ENCODE measurements at regions not wholly inside any gene's neighbourhood (a gene's known extent, or its start where the extent isn't known, plus 50 kb on each side); places are given as distances from the start of the nearest gene placed in this dataset.

DNA sequence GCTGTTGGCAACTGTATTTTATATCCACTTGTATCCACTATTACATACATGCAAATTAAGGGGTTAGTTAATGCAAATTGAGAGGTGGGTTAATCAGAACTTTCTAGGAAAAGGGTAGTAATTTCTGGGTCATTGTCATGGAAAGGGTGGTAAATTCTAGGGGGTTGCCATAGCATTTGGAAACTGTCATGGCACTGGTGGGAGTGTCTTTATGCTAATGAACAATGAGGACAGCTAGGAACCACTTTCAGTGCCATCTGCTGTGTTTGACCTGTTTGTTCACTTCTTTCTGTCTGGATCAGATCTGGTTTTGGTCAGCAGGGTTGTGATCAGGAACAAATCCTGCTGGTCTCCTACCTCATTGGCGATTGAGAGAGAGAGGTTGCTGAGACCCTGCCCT, 283.3 kb upstream of the PRKCQ start:
- no peaks in the 10 kb centered on the region for H3K4me1 Mint-ChIP-seq
- H3K9me3 Mint-ChIP-seq: peaks cover 0 to 4% (median 3%) of the 10 kb centered on the region in 3 donors
- no peaks in the 10 kb centered on the region for H3K4me1 ChIP-seq (ENCODE audit: control insufficient read depth in 1 of 2, extremely low read depth in 1 of 2, insufficient read depth in 2 of 2, low read length in 2 of 2)
- H3K36me3 Mint-ChIP-seq: no peaks in the 10 kb centered on the region
- no peak overlapping the region for H3K27ac Mint-ChIP-seq
- H3K27me3 Mint-ChIP-seq: peaks cover 14 to 26% of the 10 kb centered on the region in 2 donors
- H3K27me3 ChIP-seq (replicated peaks in 1 of 2; ENCODE audit: control insufficient read depth in 2 of 2, extremely low read depth in 1 of 2, insufficient read depth in 2 of 2, low read length in 1 of 2): peaks cover 0 to 3% of the 10 kb centered on the region in 2 experiments
- no peaks in the 10 kb centered on the region for H3K36me3 ChIP-seq (ENCODE audit: control insufficient read depth in 2 of 2, extremely low read depth in 1 of 2, insufficient read depth in 1 of 2, low read length in 1 of 2)
- no peaks in the 10 kb centered on the region for H3K9me3 ChIP-seq
- DNase-seq (no peak), ATAC-seq (replicated peaks in 1 of 4) (no peak)
- H3K4me3 ChIP-seq (ENCODE audit: control insufficient read depth in 1 of 2, extremely low read depth in 1 of 2, low read length in 1 of 2): no peak overlapping the region
- ChIA-PET POLR2A (no interaction called here), CTCF (no interaction called here)
- H3K4me3 Mint-ChIP-seq: no peak overlapping the region
- no CpG with 5 or more reads among the region's 1 CpG for WGBS (ENCODE audit: insufficient coverage)
- H3K27ac ChIP-seq (ENCODE audit: low read length): no peak overlapping the region

DNA sequence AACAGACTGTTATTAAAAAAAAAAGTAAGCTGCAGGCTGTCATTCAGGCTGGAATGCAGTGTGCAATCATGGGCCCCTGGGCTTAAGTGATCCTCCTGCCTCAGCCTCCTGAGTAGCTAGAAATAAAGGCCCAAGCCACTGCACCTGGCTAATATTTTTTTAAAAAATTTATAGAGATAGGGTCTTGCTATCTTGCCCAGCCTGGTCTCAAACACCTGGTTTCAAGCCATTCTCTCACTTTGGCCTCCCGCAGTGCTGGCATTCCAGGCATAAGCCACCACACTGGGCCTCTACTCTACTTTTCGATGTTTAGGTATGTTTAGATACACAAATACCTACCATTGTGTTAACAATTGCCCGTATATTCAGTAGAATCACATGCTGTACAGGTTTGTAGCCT, 270.4 kb upstream of the PRKCQ start:
- no peak overlapping the region for H3K27ac ChIP-seq (ENCODE audit: low read length)
- H3K4me1 Mint-ChIP-seq: no peaks in the 10 kb centered on the region
- H3K9me3 ChIP-seq: no peaks in the 10 kb centered on the region
- DNase-seq (no peak), ATAC-seq (replicated peaks in 1 of 4) (no peak)
- no peak overlapping the region for H3K4me3 ChIP-seq (ENCODE audit: control insufficient read depth in 1 of 2, extremely low read depth in 1 of 2, low read length in 1 of 2)
- H3K27me3 ChIP-seq (replicated peaks in 1 of 2; ENCODE audit: control insufficient read depth in 2 of 2, extremely low read depth in 1 of 2, insufficient read depth in 2 of 2, low read length in 1 of 2): peaks cover 0 to 3% of the 10 kb centered on the region in 2 experiments
- H3K4me1 ChIP-seq (ENCODE audit: control insufficient read depth in 1 of 2, extremely low read depth in 1 of 2, insufficient read depth in 2 of 2, low read length in 2 of 2): no peaks in the 10 kb centered on the region
- no CpG with 5 or more reads among the region's 3 CpGs for WGBS (ENCODE audit: insufficient coverage)
- H3K27ac Mint-ChIP-seq: no peak overlapping the region
- H3K4me3 Mint-ChIP-seq: no peak overlapping the region
- no peaks in the 10 kb centered on the region for H3K36me3 Mint-ChIP-seq
- CTCF ChIA-PET: no interaction called here
- no peaks in the 10 kb centered on the region for H3K36me3 ChIP-seq (ENCODE audit: control insufficient read depth in 2 of 2, extremely low read depth in 1 of 2, insufficient read depth in 1 of 2, low read length in 1 of 2)
- no peaks in the 10 kb centered on the region for H3K9me3 Mint-ChIP-seq
- POLR2A ChIA-PET: no interaction called here
- peaks cover 5 to 13% of the 10 kb centered on the region in 2 donors for H3K27me3 Mint-ChIP-seq

DNA sequence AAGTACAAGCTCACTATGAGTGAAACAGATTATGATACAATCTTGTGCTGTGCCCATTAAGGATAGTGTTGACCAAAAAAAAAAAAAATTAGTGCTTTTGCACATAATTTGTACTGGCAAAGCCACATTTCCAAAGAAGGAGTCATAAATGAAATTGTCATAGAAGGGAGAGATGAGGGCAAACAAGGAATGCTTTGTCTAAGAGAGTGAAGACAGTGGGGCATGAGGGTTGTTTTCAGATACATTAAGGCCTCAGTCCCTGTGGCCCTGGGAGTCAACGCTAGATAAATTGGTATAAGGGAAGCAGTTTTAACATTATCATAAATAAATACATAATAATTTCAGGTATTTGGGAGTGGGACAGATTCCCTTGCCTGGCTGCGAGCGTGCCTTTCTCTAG, 267.5 kb upstream of the PRKCQ start:
- Mint-ChIP-seq H3K4me3 (no peak overlapping the region), H3K27me3 (peaks cover 5 to 8% of the 10 kb centered on the region in 2 donors), H3K27ac (no peak overlapping the region), H3K9me3 (no peaks in the 10 kb centered on the region), H3K4me1 (no peaks in the 10 kb centered on the region), H3K36me3 (no peaks in the 10 kb centered on the region)
- no peaks in the 10 kb centered on the region for H3K36me3 ChIP-seq (ENCODE audit: control insufficient read depth in 2 of 2, extremely low read depth in 1 of 2, insufficient read depth in 1 of 2, low read length in 1 of 2)
- no peak for ATAC-seq (replicated peaks in 1 of 4)
- no CpG with 5 or more reads among the region's 3 CpGs for WGBS (ENCODE audit: insufficient coverage)
- ChIA-PET CTCF (no interaction called here), POLR2A (no interaction called here)
- no peaks in the 10 kb centered on the region for H3K4me1 ChIP-seq (ENCODE audit: control insufficient read depth in 1 of 2, extremely low read depth in 1 of 2, insufficient read depth in 2 of 2, low read length in 2 of 2)
- H3K27me3 ChIP-seq (replicated peaks in 1 of 2; ENCODE audit: control insufficient read depth in 2 of 2, extremely low read depth in 1 of 2, insufficient read depth in 2 of 2, low read length in 1 of 2): no peaks in the 10 kb centered on the region
- H3K9me3 ChIP-seq: no peaks in the 10 kb centered on the region
- no peak overlapping the region for H3K27ac ChIP-seq (ENCODE audit: low read length)
- DNase-seq: no peak
- H3K4me3 ChIP-seq (ENCODE audit: control insufficient read depth in 1 of 2, extremely low read depth in 1 of 2, low read length in 1 of 2): no peak overlapping the region

DNA sequence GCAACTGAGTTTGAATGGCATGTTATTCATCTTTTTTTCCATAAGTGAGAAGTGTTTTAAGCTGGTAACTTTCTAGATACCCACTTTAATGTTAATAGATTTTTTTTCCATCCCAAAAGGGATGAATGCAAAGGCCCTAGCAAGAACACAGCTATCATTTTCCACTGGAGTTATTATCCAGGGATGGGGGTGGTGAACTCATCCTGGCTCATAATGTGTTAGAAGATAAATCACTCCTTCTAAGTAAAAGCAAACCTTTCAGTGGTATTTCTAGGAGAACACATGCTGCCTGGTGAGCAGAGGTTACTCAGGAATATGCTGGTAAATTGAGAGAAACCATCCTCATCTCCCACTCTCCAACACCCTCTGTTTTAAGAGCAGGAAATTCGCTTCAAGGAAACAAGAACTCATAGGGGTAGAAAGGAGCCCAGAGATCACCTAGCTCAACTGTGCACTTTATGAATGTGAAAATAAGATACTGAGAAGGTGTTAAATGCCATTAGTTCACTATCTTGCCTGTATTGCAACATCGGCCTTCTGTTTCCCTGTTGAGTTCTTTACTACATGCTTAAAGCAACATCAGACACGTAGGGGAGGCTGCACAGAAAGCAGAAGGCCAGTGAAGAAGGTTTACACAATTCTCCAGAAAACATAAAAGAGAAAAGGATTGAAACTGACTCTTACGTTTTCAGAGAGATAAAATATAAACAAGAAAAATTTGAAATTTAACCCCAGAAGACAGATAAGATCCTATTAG, 264.0 kb upstream of the PRKCQ start:
- POLR2A ChIA-PET: no interaction called here
- no peak overlapping the region for H3K4me3 Mint-ChIP-seq
- Histone ChIP-seq H3K27ac (ENCODE audit: low read length) (no peak overlapping the region), H3K4me1 (ENCODE audit: control insufficient read depth in 1 of 2, extremely low read depth in 1 of 2, insufficient read depth in 2 of 2, low read length in 2 of 2) (no peaks in the 10 kb centered on the region), H3K27me3 (replicated peaks in 1 of 2; ENCODE audit: control insufficient read depth in 2 of 2, extremely low read depth in 1 of 2, insufficient read depth in 2 of 2, low read length in 1 of 2) (no peaks in the 10 kb centered on the region), H3K36me3 (ENCODE audit: control insufficient read depth in 2 of 2, extremely low read depth in 1 of 2, insufficient read depth in 1 of 2, low read length in 1 of 2) (no peaks in the 10 kb centered on the region), H3K4me3 (ENCODE audit: control insufficient read depth in 1 of 2, extremely low read depth in 1 of 2, low read length in 1 of 2) (no peak overlapping the region), H3K9me3 (no peaks in the 10 kb centered on the region)
- peaks cover 4 to 19% of the 10 kb centered on the region in 2 donors for H3K27me3 Mint-ChIP-seq
- no peaks in the 10 kb centered on the region for H3K4me1 Mint-ChIP-seq
- CTCF ChIA-PET: interaction anchor here in 1 of 2 donors (0.6 kb wide), 1 partner anchor 567 kb away, joined by 3 read pairs; the partner anchor contains the start of gene SFMBT2
- no peak overlapping the region for H3K27ac Mint-ChIP-seq
- DNase-seq (no peak), ATAC-seq (replicated peaks in 1 of 4) (no peak)
- no CpG with 5 or more reads among the region's 4 CpGs for WGBS (ENCODE audit: insufficient coverage)
- H3K9me3 Mint-ChIP-seq: no peaks in the 10 kb centered on the region
- H3K36me3 Mint-ChIP-seq: no peaks in the 10 kb centered on the region

DNA sequence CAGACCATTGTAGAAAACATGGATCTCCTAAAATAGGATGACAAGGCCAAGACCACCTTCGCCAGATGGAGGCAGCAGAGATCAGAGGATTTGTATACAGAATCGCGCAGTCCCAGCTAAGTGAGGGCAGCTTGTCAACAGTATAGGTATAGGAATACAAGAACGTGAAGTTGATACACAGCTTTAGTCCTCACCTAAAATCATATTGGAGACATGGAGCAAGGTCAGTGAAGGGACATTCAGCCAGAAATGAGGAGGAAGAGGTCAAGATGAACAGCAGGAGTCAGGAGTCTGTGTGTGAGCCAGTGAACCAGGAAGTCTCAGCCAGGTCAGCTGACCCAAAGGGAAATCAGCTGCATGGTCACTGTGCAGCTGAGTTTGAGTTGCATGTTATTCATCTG, 263.4 kb upstream of the PRKCQ start:
- Mint-ChIP-seq H3K27me3 (peaks cover 4 to 19% of the 10 kb centered on the region in 2 donors), H3K4me3 (no peak overlapping the region), H3K36me3 (no peaks in the 10 kb centered on the region), H3K4me1 (no peaks in the 10 kb centered on the region), H3K27ac (no peak overlapping the region), H3K9me3 (no peaks in the 10 kb centered on the region)
- CTCF ChIA-PET: no interaction called here
- Histone ChIP-seq H3K27ac (ENCODE audit: low read length) (no peak overlapping the region), H3K27me3 (replicated peaks in 1 of 2; ENCODE audit: control insufficient read depth in 2 of 2, extremely low read depth in 1 of 2, insufficient read depth in 2 of 2, low read length in 1 of 2) (no peaks in the 10 kb centered on the region), H3K4me1 (ENCODE audit: control insufficient read depth in 1 of 2, extremely low read depth in 1 of 2, insufficient read depth in 2 of 2, low read length in 2 of 2) (no peaks in the 10 kb centered on the region), H3K9me3 (no peaks in the 10 kb centered on the region), H3K4me3 (ENCODE audit: control insufficient read depth in 1 of 2, extremely low read depth in 1 of 2, low read length in 1 of 2) (no peak overlapping the region), H3K36me3 (ENCODE audit: control insufficient read depth in 2 of 2, extremely low read depth in 1 of 2, insufficient read depth in 1 of 2, low read length in 1 of 2) (no peaks in the 10 kb centered on the region)
- POLR2A ChIA-PET: no interaction called here
- ATAC-seq (replicated peaks in 1 of 4): no peak
- WGBS (ENCODE audit: insufficient coverage): no CpG with 5 or more reads among the region's 4 CpGs
- peak in 1 of 35 experiments; percentile 22 for DNase-seq

DNA sequence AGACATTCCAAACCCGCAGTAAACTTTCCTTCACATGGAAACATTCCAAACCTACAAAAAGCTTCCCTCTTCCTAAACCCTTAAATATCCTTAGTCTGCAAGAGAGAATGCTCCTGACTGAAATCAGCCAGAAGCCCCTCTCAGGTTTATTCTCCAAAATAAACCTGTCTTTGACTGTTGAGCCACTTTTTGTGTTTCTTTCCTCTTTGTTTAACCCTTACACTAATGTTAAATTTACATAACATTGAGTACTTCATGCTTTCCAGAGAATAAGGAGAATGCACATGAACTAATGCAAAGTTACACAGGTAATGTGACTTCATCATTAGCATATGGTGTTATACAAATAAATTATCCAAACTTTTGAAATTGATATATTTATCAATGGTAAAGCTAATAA, 262.6 kb upstream of the PRKCQ start:
- no peaks in the 10 kb centered on the region for H3K4me1 ChIP-seq (ENCODE audit: control insufficient read depth in 1 of 2, extremely low read depth in 1 of 2, insufficient read depth in 2 of 2, low read length in 2 of 2)
- DNase-seq: no peak
- H3K9me3 Mint-ChIP-seq: no peaks in the 10 kb centered on the region
- ATAC-seq (replicated peaks in 1 of 4): no peak
- H3K27ac Mint-ChIP-seq: no peak overlapping the region
- no peak overlapping the region for H3K27ac ChIP-seq (ENCODE audit: low read length)
- H3K27me3 Mint-ChIP-seq: peaks cover 4 to 19% of the 10 kb centered on the region in 2 donors
- H3K27me3 ChIP-seq (replicated peaks in 1 of 2; ENCODE audit: control insufficient read depth in 2 of 2, extremely low read depth in 1 of 2, insufficient read depth in 2 of 2, low read length in 1 of 2): no peaks in the 10 kb centered on the region
- no peaks in the 10 kb centered on the region for H3K36me3 Mint-ChIP-seq
- 82% methylated on average over 1 of the region's 1 CpG for WGBS (ENCODE audit: insufficient coverage)
- no peaks in the 10 kb centered on the region for H3K36me3 ChIP-seq (ENCODE audit: control insufficient read depth in 2 of 2, extremely low read depth in 1 of 2, insufficient read depth in 1 of 2, low read length in 1 of 2)
- POLR2A ChIA-PET: interaction anchor here in 1 of 2 donors (0.6 kb wide), 1 partner anchor 220 kb away, joined by 3 read pairs; no protein-coding TSS in a partner anchor
- H3K4me3 ChIP-seq (ENCODE audit: control insufficient read depth in 1 of 2, extremely low read depth in 1 of 2, low read length in 1 of 2): no peak overlapping the region
- H3K9me3 ChIP-seq: no peaks in the 10 kb centered on the region
- CTCF ChIA-PET: no interaction called here
- H3K4me1 Mint-ChIP-seq: no peaks in the 10 kb centered on the region
- H3K4me3 Mint-ChIP-seq: no peak overlapping the region

DNA sequence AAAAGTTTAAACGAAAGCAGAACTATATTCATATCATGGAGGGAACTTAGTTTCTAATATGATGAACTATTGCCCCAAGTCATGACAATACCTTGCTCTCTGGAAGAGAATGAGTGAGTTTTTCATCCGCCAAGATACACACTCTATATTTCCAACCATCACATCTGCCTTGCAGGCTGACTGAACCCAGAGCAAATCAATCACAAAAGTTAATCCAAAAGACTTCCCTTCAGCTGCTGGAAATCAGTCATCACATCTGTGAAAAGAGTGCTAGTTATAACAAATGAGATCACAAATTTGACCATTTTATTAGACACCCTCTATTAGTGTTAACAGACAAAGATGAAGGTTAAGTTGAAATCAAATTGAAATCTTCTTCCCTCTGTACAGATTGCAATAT, 261.7 kb upstream of the PRKCQ start:
- Histone ChIP-seq H3K36me3 (ENCODE audit: control insufficient read depth in 2 of 2, extremely low read depth in 1 of 2, insufficient read depth in 1 of 2, low read length in 1 of 2) (no peaks in the 10 kb centered on the region), H3K4me3 (ENCODE audit: control insufficient read depth in 1 of 2, extremely low read depth in 1 of 2, low read length in 1 of 2) (no peak overlapping the region), H3K27ac (ENCODE audit: low read length) (no peak overlapping the region), H3K4me1 (ENCODE audit: control insufficient read depth in 1 of 2, extremely low read depth in 1 of 2, insufficient read depth in 2 of 2, low read length in 2 of 2) (no peaks in the 10 kb centered on the region), H3K9me3 (no peaks in the 10 kb centered on the region), H3K27me3 (replicated peaks in 1 of 2; ENCODE audit: control insufficient read depth in 2 of 2, extremely low read depth in 1 of 2, insufficient read depth in 2 of 2, low read length in 1 of 2) (no peaks in the 10 kb centered on the region)
- WGBS (ENCODE audit: insufficient coverage): no CpG with 5 or more reads among the region's 2 CpGs
- Mint-ChIP-seq H3K9me3 (no peaks in the 10 kb centered on the region), H3K4me3 (no peak overlapping the region), H3K27ac (no peak overlapping the region), H3K4me1 (no peaks in the 10 kb centered on the region), H3K27me3 (peaks cover 4 to 13% of the 10 kb centered on the region in 2 donors), H3K36me3 (no peaks in the 10 kb centered on the region)
- ChIA-PET POLR2A (no interaction called here), CTCF (no interaction called here)
- no peak for ATAC-seq (replicated peaks in 1 of 4)
- no peak for DNase-seq

Data from T-cell (primary cell).